ENCODE measurements at regions not wholly inside any gene's neighbourhood (a gene's known extent, or its start where the extent isn't known, plus 50 kb on each side); places are given as distances from the start of the nearest gene placed in this dataset.

GRCh38 chr11:114889594-114890011 is 211.3 kb downstream of the NXPE2 start:
- DNase-seq (ENCODE audit: low spot score), result no peak
- WGBS (ENCODE audit: low lambda C conversion rate, missing lambda C conversion rate), result 39% methylated on average over 12 of the region's 12 CpGs
- no peak overlapping the region for H3K4me3 ChIP-seq
- H3K4me1 ChIP-seq (ENCODE audit: insufficient read depth), result peaks cover 6% of the 10 kb centered on the region
- H3K4me2 ChIP-seq, result peak overlapping the region; percentile 36
- no peaks in the 10 kb centered on the region for H3K36me3 ChIP-seq (replicated peaks; ENCODE audit: insufficient read depth, low read depth)
- H3K27me3 ChIP-seq, result peaks cover 4% of the 10 kb centered on the region
- H3K9me2 ChIP-seq (replicated peaks; ENCODE audit: insufficient read depth), result no peaks in the 10 kb centered on the region
- no peaks in the 10 kb centered on the region for H3K79me2 ChIP-seq
- no peaks in the 10 kb centered on the region for H4K20me1 ChIP-seq (ENCODE audit: insufficient read depth, poor library complexity, severe bottlenecking)
- TF ChIP-seq EZH2phosphoT487 (IDR thresholded peaks at IDR 0.05; ENCODE audit: low read depth, severe bottlenecking, unreplicated experiment) (no peak), CTCF (IDR thresholded peaks at IDR 0.05; ENCODE audit: poor library complexity) (no peak), EZH2 (IDR thresholded peaks at IDR 0.05; ENCODE audit: borderline replicate concordance) (no peak)
- H2AFZ ChIP-seq, result no peak overlapping the region
- no peaks in the 10 kb centered on the region for H3K9me3 ChIP-seq (ENCODE audit: low read depth)
- peak overlapping the region; percentile 37 for H3K27ac ChIP-seq

- no peak for TF ChIP-seq EZH2 (IDR thresholded peaks at IDR 0.05; ENCODE audit: borderline replicate concordance)
- no peak for TF ChIP-seq CTCF (IDR thresholded peaks at IDR 0.05; ENCODE audit: poor library complexity)
- TF ChIP-seq EZH2phosphoT487 (IDR thresholded peaks at IDR 0.05; ENCODE audit: low read depth, severe bottlenecking, unreplicated experiment), result no peak
- WGBS (ENCODE audit: low lambda C conversion rate, missing lambda C conversion rate), result 55% methylated on average over 8 of the region's 8 CpGs
Observed at GRCh38 chr11:114890038-114890437, 211.7 kb downstream of the NXPE2 start.

GRCh38 chr11:114891911-114892310 is 213.6 kb downstream of the NXPE2 start:
- H3K4me3 ChIP-seq, result no peak overlapping the region
- 92% methylated on average over 1 of the region's 1 CpG for WGBS (ENCODE audit: low lambda C conversion rate, missing lambda C conversion rate)
- no peak for TF ChIP-seq CTCF (IDR thresholded peaks at IDR 0.05; ENCODE audit: poor library complexity)

More at GRCh38 chr11:114890038-114890437, 211.7 kb downstream of the NXPE2 start:
- no peaks in the 10 kb centered on the region for H4K20me1 ChIP-seq (ENCODE audit: insufficient read depth, poor library complexity, severe bottlenecking)
- H3K79me2 ChIP-seq, result no peaks in the 10 kb centered on the region
- no peaks in the 10 kb centered on the region for H3K9me2 ChIP-seq (replicated peaks; ENCODE audit: insufficient read depth)
- no peak overlapping the region for H3K4me3 ChIP-seq
- H3K27ac ChIP-seq, result no peak overlapping the region
- no peaks in the 10 kb centered on the region for H3K9me3 ChIP-seq (ENCODE audit: low read depth)
- H3K4me1 ChIP-seq (ENCODE audit: insufficient read depth), result peaks cover 6% of the 10 kb centered on the region
- no peak overlapping the region for H2AFZ ChIP-seq
- no peak for DNase-seq (ENCODE audit: low spot score)
- H3K4me2 ChIP-seq, result peak overlapping the region; percentile 36
- peaks cover 6% of the 10 kb centered on the region for H3K27me3 ChIP-seq
- H3K36me3 ChIP-seq (replicated peaks; ENCODE audit: insufficient read depth, low read depth), result no peaks in the 10 kb centered on the region

More at GRCh38 chr11:114891911-114892310, 213.6 kb downstream of the NXPE2 start:
- H2AFZ ChIP-seq, result no peak overlapping the region
- H3K9me2 ChIP-seq (replicated peaks; ENCODE audit: insufficient read depth), result no peaks in the 10 kb centered on the region
- H3K27me3 ChIP-seq, result peaks cover 10% of the 10 kb centered on the region
- H3K9me3 ChIP-seq (ENCODE audit: low read depth), result no peaks in the 10 kb centered on the region
- H3K4me1 ChIP-seq (ENCODE audit: insufficient read depth), result peaks cover 6% of the 10 kb centered on the region
- H3K27ac ChIP-seq, result no peak overlapping the region
- no peak for DNase-seq (ENCODE audit: low spot score)
- H3K4me2 ChIP-seq, result no peak overlapping the region
- no peaks in the 10 kb centered on the region for H4K20me1 ChIP-seq (ENCODE audit: insufficient read depth, poor library complexity, severe bottlenecking)
- H3K79me2 ChIP-seq, result no peaks in the 10 kb centered on the region
- no peaks in the 10 kb centered on the region for H3K36me3 ChIP-seq (replicated peaks; ENCODE audit: insufficient read depth, low read depth)
